OCI-LY7 (cell line): ENCODE measurements at regions not wholly inside any gene's neighbourhood (a gene's known extent, or its start where the extent isn't known, plus 50 kb on each side); places are given as distances from the start of the nearest gene placed in this dataset.

ENCODE experiments used
- BruUV-seq: library from RNA; stranded (reverse); fragments of 400-500 nt; replicated peaks from 2 replicates; lab custom pipeline; 2021; lab: Mats Ljungman, UMichigan
- CTCF ChIA-PET: fragments of 300-600 bp; sonication (Branson Sonifier 250); formaldehyde crosslinking; loops from one replicate; lab custom pipeline; 2022; ENCODE audit warnings: antibody characterized with exemption; ENCODE audit not compliant: unreplicated experiment; lab: Charles Lee
- POLR2A ChIA-PET: fragments of 300-600 bp; sonication (Branson Sonifier 250); formaldehyde crosslinking; loops from one replicate; lab custom pipeline; 2022; ENCODE audit warnings: antibody characterized with exemption; lab: Charles Lee
- DNase-seq: peaks from one replicate; pipeline ENCODE4 v3.0.0-alpha.2; 2015; ENCODE audit warnings: low spot score
- H2AFZ ChIP-seq: fragments of 200-600 bp; sonication (generic), shearing (Covaris generic); 2 replicates; pipeline ENCODE4 v1.6.1; 2014; ENCODE audit warnings: mild to moderate bottlenecking, antibody characterized with exemption, low read length, moderate library complexity
- H3K27ac ChIP-seq: fragments of 200-600 bp; sonication (generic); 2 replicates; pipeline ENCODE4 v1.5.1; 2014; ENCODE audit warnings: mixed run types, low read depth, mild to moderate bottlenecking, moderate library complexity, low read length, inconsistent platforms; ENCODE audit not compliant: poor library complexity, severe bottlenecking
- H3K36me3 ChIP-seq: fragments of 200-600 bp; sonication (generic); 2 replicates; pipeline ENCODE4 v1.6.1; 2014; ENCODE audit warnings: mild to moderate bottlenecking, antibody characterized with exemption, low read length, moderate library complexity, mixed read lengths; ENCODE audit not compliant: insufficient read depth
- H3K4me1 ChIP-seq: fragments of 200-600 bp; sonication (generic); 2 replicates; pipeline ENCODE4 v1.5.1; 2014; ENCODE audit warnings: mild to moderate bottlenecking, low read length; ENCODE audit not compliant: insufficient read depth, poor library complexity, severe bottlenecking
- H3K4me2 ChIP-seq: fragments of 200-600 bp; sonication (generic); 2 replicates; pipeline ENCODE4 v1.6.1; 2014; ENCODE audit warnings: mild to moderate bottlenecking, low read length
- H3K4me3 ChIP-seq: fragments of 200-600 bp; sonication (generic); 2 replicates; pipeline ENCODE4 v1.5.1; 2014; ENCODE audit warnings: mild to moderate bottlenecking, low read depth, low read length; ENCODE audit not compliant: poor library complexity, severe bottlenecking
- H3K79me2 ChIP-seq: fragments of 200-600 bp; sonication (generic); 2 replicates; pipeline ENCODE4 v1.6.1; 2016; ENCODE audit warnings: low read depth, mild to moderate bottlenecking, low read length, moderate library complexity, mixed read lengths; ENCODE audit not compliant: insufficient read depth
- H3K9me2 ChIP-seq: fragments of 200-600 bp; sonication (generic); 2 replicates; pipeline ENCODE4 v1.6.1; 2016; ENCODE audit warnings: mild to moderate bottlenecking, low read length, mixed read lengths; ENCODE audit not compliant: insufficient read depth
- H3K9me3 ChIP-seq: fragments of 200-600 bp; sonication (generic); 2 replicates; pipeline ENCODE4 v1.6.1; 2014; ENCODE audit warnings: mild to moderate bottlenecking, mixed run types, low read length, mixed read lengths
- H4K20me1 ChIP-seq: fragments of 200-600 bp; sonication (generic); 2 replicates; pipeline ENCODE4 v1.6.1; 2014; ENCODE audit warnings: mild to moderate bottlenecking, antibody characterized with exemption, low read length, moderate library complexity, mixed read lengths; ENCODE audit not compliant: insufficient read depth
- EZH2phosphoT487 ChIP-seq: fragments of 200-600 bp; sonication (generic); IDR thresholded peaks from 2 replicates; pipeline ENCODE4 v1.6.1; 2018; ENCODE audit warnings: low read depth, borderline replicate concordance, mild to moderate bottlenecking, mixed run types, antibody characterized with exemption, low read length, moderate library complexity, mixed read lengths
- intact Hi-C: fragments of 100-400 bp; cut with micrococcal nuclease; formaldehyde crosslinking; loops from one replicate; pipeline ENCODE4 v1.10.0; 2022; ENCODE audit not compliant: unreplicated experiment
- TF ChIP-seq, protein P1 (sequence below): fragments of 200-600 bp; sonication (generic); conservative IDR thresholded peaks from 2 replicates; pipeline ENCODE4 v1.5.1; 2014; ENCODE audit warnings: mild to moderate bottlenecking, antibody characterized with exemption, low read length, moderate library complexity, mixed read lengths

DNA sequence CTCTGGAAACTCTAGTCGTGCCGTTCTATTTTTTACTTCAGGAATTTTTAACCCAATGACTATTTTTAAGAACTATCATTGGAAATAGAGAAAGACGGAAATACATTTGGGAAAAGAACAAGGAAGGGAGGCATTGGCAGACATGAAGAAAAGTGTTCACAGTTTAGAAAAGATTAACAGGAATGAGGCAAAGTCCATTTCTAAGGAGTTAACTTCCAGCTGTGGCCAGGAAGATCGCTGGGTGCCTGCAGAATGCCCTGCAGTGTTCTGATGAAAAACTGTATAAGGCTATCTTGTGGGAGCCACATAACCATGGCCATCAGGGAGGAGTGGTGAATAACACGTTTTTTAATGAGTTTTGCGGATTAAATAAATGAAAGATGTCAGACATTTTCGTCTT lies 150.6 kb upstream of the VCX3A start:
- H3K4me2 ChIP-seq: no peak overlapping the region
- H3K9me2 ChIP-seq: no peaks in the 10 kb centered on the region
- no TSS peak for BruUV-seq
- no peaks in the 10 kb centered on the region for H3K4me1 ChIP-seq
- H2AFZ ChIP-seq: no peak overlapping the region
- TF ChIP-seq, protein P1, sequence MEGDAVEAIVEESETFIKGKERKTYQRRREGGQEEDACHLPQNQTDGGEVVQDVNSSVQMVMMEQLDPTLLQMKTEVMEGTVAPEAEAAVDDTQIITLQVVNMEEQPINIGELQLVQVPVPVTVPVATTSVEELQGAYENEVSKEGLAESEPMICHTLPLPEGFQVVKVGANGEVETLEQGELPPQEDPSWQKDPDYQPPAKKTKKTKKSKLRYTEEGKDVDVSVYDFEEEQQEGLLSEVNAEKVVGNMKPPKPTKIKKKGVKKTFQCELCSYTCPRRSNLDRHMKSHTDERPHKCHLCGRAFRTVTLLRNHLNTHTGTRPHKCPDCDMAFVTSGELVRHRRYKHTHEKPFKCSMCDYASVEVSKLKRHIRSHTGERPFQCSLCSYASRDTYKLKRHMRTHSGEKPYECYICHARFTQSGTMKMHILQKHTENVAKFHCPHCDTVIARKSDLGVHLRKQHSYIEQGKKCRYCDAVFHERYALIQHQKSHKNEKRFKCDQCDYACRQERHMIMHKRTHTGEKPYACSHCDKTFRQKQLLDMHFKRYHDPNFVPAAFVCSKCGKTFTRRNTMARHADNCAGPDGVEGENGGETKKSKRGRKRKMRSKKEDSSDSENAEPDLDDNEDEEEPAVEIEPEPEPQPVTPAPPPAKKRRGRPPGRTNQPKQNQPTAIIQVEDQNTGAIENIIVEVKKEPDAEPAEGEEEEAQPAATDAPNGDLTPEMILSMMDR: no peak
- no peak for TF ChIP-seq EZH2phosphoT487
- no peaks in the 10 kb centered on the region for H3K9me3 ChIP-seq
- ChIA-PET POLR2A (no interaction called here), CTCF (no interaction called here)
- DNase-seq: no peak
- H3K79me2 ChIP-seq: no peaks in the 10 kb centered on the region
- H4K20me1 ChIP-seq: no peaks in the 10 kb centered on the region
- intact Hi-C loops: no loop called here
- H3K27ac ChIP-seq: no peak overlapping the region
- no peak overlapping the region for H3K4me3 ChIP-seq
- no peaks in the 10 kb centered on the region for H3K36me3 ChIP-seq

DNA sequence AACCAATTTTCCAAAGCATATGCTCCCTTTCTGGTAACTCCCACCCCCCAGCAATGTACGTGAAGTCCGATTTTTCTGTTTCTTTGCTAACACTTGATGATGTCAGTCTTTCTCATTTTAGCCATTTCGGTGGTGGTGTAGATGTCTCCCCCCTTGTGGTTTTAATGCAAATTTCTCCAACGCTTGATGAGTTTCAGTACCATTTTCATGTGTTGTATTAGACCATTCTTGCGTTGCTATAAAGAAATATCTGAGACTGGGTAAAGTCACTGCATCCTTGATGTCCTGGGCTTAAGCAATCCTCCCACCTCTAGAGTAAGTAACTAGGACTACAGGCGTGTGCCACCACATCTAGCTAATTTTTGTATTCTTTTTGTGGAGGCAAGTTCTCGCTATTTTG lies 148.4 kb upstream of the VCX3A start:
- Histone ChIP-seq H4K20me1 (no peaks in the 10 kb centered on the region), H3K9me3 (no peaks in the 10 kb centered on the region), H3K4me3 (no peak overlapping the region), H2AFZ (no peak overlapping the region), H3K9me2 (no peaks in the 10 kb centered on the region), H3K79me2 (no peaks in the 10 kb centered on the region), H3K4me2 (no peak overlapping the region), H3K27ac (no peak overlapping the region), H3K36me3 (no peaks in the 10 kb centered on the region), H3K4me1 (no peaks in the 10 kb centered on the region)
- BruUV-seq: no TSS peak
- TF ChIP-seq, protein P1: no peak
- TF ChIP-seq EZH2phosphoT487: no peak
- POLR2A ChIA-PET: no interaction called here
- no peak for DNase-seq
- intact Hi-C loops: no loop called here
- CTCF ChIA-PET: no interaction called here

DNA sequence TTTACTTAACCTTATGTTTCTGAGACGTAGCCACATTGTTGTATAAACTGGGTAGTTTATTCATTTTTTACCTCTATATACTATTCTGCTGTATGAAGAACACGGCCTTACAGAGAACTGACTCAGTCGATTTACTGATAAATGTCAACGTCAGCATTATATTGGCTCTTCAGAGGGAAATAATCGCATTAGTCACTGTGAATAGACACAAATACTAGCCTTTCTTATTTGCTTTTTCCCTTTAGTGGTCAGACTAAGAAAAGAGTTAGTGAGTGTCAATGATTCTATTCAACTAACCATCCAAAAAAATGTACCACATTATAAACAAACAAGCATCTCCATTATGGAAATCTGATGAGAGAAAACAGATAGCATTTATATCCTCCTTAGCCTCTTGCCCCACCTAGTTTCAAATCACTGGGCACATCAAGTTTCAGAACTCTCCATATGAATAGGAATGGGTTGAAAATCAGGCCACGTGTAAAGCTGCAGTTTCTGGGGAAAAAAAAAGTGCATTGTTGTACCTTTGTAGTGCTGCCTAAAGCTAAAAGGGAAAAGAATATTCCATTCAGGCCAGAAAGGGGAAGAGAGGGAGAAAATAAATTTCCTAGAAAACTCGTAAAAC lies 146.7 kb upstream of the VCX3A start:
- Histone ChIP-seq H2AFZ (no peak overlapping the region), H3K9me2 (no peaks in the 10 kb centered on the region), H3K79me2 (no peaks in the 10 kb centered on the region), H4K20me1 (no peaks in the 10 kb centered on the region), H3K36me3 (no peaks in the 10 kb centered on the region), H3K4me1 (no peaks in the 10 kb centered on the region), H3K9me3 (no peaks in the 10 kb centered on the region), H3K27ac (no peak overlapping the region), H3K4me3 (no peak overlapping the region), H3K4me2 (no peak overlapping the region)
- BruUV-seq: no TSS peak
- TF ChIP-seq EZH2phosphoT487: no peak
- TF ChIP-seq, protein P1: no peak
- ChIA-PET POLR2A (no interaction called here), CTCF (no interaction called here)
- intact Hi-C loops: no loop called here
- no peak for DNase-seq
